IMR-90 (cell line): ENCODE measurements at regions not wholly inside any gene's neighbourhood (a gene's known extent, or its start where the extent isn't known, plus 50 kb on each side); places are given as distances from the start of the nearest gene placed in this dataset.

ENCODE experiments used
- ATAC-seq: fragments of 200-7000 bp; cut with Tn5 transposase; 2 replicates; pipeline ENCODE4 v1.9.1; 2020; ENCODE audit warnings: low read depth, mild to moderate bottlenecking, moderate library complexity
- BruUV-seq: library from RNA; stranded (reverse); fragments of 400-500 nt; replicated peaks from 2 replicates; lab custom pipeline; 2021; lab: Mats Ljungman, UMichigan
- CTCF ChIA-PET: fragments of 300-600 bp; formaldehyde crosslinking; extraction: SDS; loops from one replicate; lab custom pipeline; 2021; ENCODE audit warnings: antibody characterized with exemption; lab: Yijun Ruan, JAX
- POLR2A ChIA-PET: fragments of 300-600 bp; sonication (Branson Sonifier 250); formaldehyde crosslinking; loops from one replicate; lab custom pipeline; 2022; ENCODE audit warnings: antibody characterized with exemption; ENCODE audit not compliant: unreplicated experiment; lab: Charles Lee
- DNase-seq: peaks from one replicate; pipeline ENCODE4 v3.0.0; 2013
- H2AFZ ChIP-seq: replicated peaks from 2 replicates; pipeline ENCODE3; 2013; ENCODE audit warnings: low read length, mild to moderate bottlenecking; ENCODE audit not compliant: poor library complexity
- H2AK5ac ChIP-seq: 2 replicates; pipeline ENCODE4 v1.6.1; 2013; ENCODE audit warnings: low read depth, low read length, inconsistent platforms
- H2AK9ac ChIP-seq: replicated peaks from 2 replicates; pipeline ENCODE3; 2013; ENCODE audit warnings: mild to moderate bottlenecking, low read depth, low read length, moderate library complexity; ENCODE audit not compliant: poor library complexity
- H2BK120ac ChIP-seq: 2 replicates; pipeline ENCODE4 v1.6.1; 2013; ENCODE audit warnings: low read depth, low read length, inconsistent platforms
- H2BK15ac ChIP-seq: 3 replicates; pipeline ENCODE4 v1.6.1; 2013; ENCODE audit warnings: low read depth, low read length, inconsistent platforms
- H2BK20ac ChIP-seq: 2 replicates; pipeline ENCODE4 v1.6.1; 2013; ENCODE audit warnings: low read depth, mild to moderate bottlenecking, inconsistent platforms, low read length, moderate library complexity
- H2BK5ac ChIP-seq: 2 replicates; pipeline ENCODE4 v1.6.1; 2013; ENCODE audit warnings: mild to moderate bottlenecking, low read depth, low read length, inconsistent platforms; ENCODE audit not compliant: poor library complexity, severe bottlenecking
- H3K14ac ChIP-seq: replicated peaks from 2 replicates; pipeline ENCODE4 v1.6.1; 2013; ENCODE audit warnings: low read depth, low read length, inconsistent platforms
- H3K18ac ChIP-seq: 2 replicates; pipeline ENCODE4 v1.6.1; 2013; ENCODE audit warnings: low read depth, low read length, control low read depth
- H3K23ac ChIP-seq: 2 replicates; pipeline ENCODE4 v1.6.1; 2013; ENCODE audit warnings: low read depth, low read length, inconsistent platforms
- H3K27ac ChIP-seq: 2 replicates; pipeline ENCODE4 v1.5.1; 2013; ENCODE audit warnings: mild to moderate bottlenecking, control low read depth, low read length; ENCODE audit not compliant: insufficient read depth
- H3K27me3 ChIP-seq: 2 replicates; pipeline ENCODE4 v1.6.1; 2013; ENCODE audit warnings: low read length; ENCODE audit not compliant: control insufficient read depth, insufficient read depth
- H3K36me3 ChIP-seq: 2 replicates; pipeline ENCODE4 v1.6.1; 2013; ENCODE audit warnings: low read length, mixed read lengths; ENCODE audit not compliant: control insufficient read depth, insufficient read depth
- H3K4ac ChIP-seq: 2 replicates; pipeline ENCODE4 v1.6.1; 2013; ENCODE audit warnings: low read depth, low read length, inconsistent platforms
- H3K4me1 ChIP-seq: 2 replicates; pipeline ENCODE4 v1.6.1; 2013; ENCODE audit warnings: low read length, mixed read lengths; ENCODE audit not compliant: control insufficient read depth, insufficient read depth
- H3K4me2 ChIP-seq: 2 replicates; pipeline ENCODE4 v1.6.1; 2013; ENCODE audit warnings: low read depth, mild to moderate bottlenecking, control low read depth, low read length, moderate library complexity
- H3K4me3 ChIP-seq: 2 replicates; pipeline ENCODE4 v1.5.1; 2013; ENCODE audit warnings: low read depth, mild to moderate bottlenecking, control low read depth, low read length, moderate library complexity; ENCODE audit not compliant: insufficient read depth
- H3K56ac ChIP-seq: 2 replicates; pipeline ENCODE4 v1.6.1; 2013; ENCODE audit warnings: low read length, inconsistent platforms; ENCODE audit not compliant: insufficient read depth; ENCODE audit errors: extremely low read depth
- H3K79me1 ChIP-seq, 2 experiments: 2 replicates each; pipeline ENCODE4 v1.6.1; 2013; ENCODE audit warnings: low read length in 2 of 2, inconsistent platforms in 1 of 2, low read depth in 1 of 2
- H3K9ac ChIP-seq: 2 replicates; pipeline ENCODE4 v1.6.1; 2013; ENCODE audit warnings: low read depth, low read length, control low read depth
- H3K9me1 ChIP-seq: 2 replicates; pipeline ENCODE4 v1.6.1; 2013; ENCODE audit warnings: low read length, inconsistent platforms; ENCODE audit not compliant: insufficient read depth
- H3K9me3 ChIP-seq: 2 replicates; pipeline ENCODE4 v1.6.1; 2013; ENCODE audit warnings: low read length; ENCODE audit not compliant: control insufficient read depth, insufficient read depth
- H4K20me1 ChIP-seq: 2 replicates; pipeline ENCODE4 v1.6.1; 2013; ENCODE audit warnings: low read length, inconsistent platforms; ENCODE audit not compliant: insufficient read depth
- H4K5ac ChIP-seq: 2 replicates; pipeline ENCODE4 v1.6.1; 2013; ENCODE audit warnings: mild to moderate bottlenecking, low read depth, low read length, control low read depth
- H4K8ac ChIP-seq, 2 experiments: 2 replicates each; pipeline ENCODE4 v1.6.1; 2013; ENCODE audit warnings: low read depth in 2 of 2, low read length in 2 of 2, control low read depth in 1 of 2, inconsistent platforms in 1 of 2
- H4K91ac ChIP-seq: 2 replicates; pipeline ENCODE4 v1.6.1; 2013; ENCODE audit warnings: low read depth, low read length, inconsistent platforms; ENCODE audit not compliant: insufficient read depth
- BHLHE40 ChIP-seq: fragments of 150-350 bp; IDR thresholded peaks from 2 replicates; pipeline ENCODE4 v1.6.1; 2016; ENCODE audit warnings: mild to moderate bottlenecking, low read depth, low read length
- CHD1 ChIP-seq: IDR thresholded peaks from 2 replicates; pipeline ENCODE4 v1.6.1; 2012; ENCODE audit warnings: low read depth, low read length, improper control_type of control experiment
- MAFK ChIP-seq: IDR thresholded peaks from 2 replicates; pipeline ENCODE4 v1.6.1; 2012; ENCODE audit warnings: low read depth, low read length, improper control_type of control experiment
- RCOR1 ChIP-seq: IDR thresholded peaks from 2 replicates; pipeline ENCODE4 v1.6.1; 2012; ENCODE audit warnings: mild to moderate bottlenecking, low read length, improper control_type of control experiment; ENCODE audit not compliant: insufficient replicate concordance
- RFX5 ChIP-seq: IDR thresholded peaks from 2 replicates; pipeline ENCODE4 v1.8.0; 2012; ENCODE audit warnings: low read depth, mild to moderate bottlenecking, low read length, moderate library complexity
- WGBS, 2 experiments: methylation state at CpG; one replicate each; pipeline versions ENCODE4 v1.1.5 to v1.1.7; 2013; ENCODE audit warnings: missing lambda C conversion rate in 2 of 2; ENCODE audit not compliant: insufficient read length in 1 of 2; ENCODE audit errors: extremely low coverage in 2 of 2; 5-methylcytosine and 5-hydroxymethylcytosine counted together
- dilution Hi-C: fragments of 300-500 bp; cut with HindIII; formaldehyde crosslinking; loops from one replicate; pipeline ENCODE4 v1.14.3; 2018; ENCODE audit warnings: low sequenced_read_pairs; ENCODE audit not compliant: unreplicated experiment
- in situ Hi-C: fragments of 300-500 bp; cut with MboI; formaldehyde crosslinking; loops from 3 replicates; pipeline ENCODE4 v1.14.3; 2019; ENCODE audit warnings: low sequenced_read_pairs, inconsistent platforms, mixed read lengths
- intact Hi-C: fragments of 100-400 bp; cut with micrococcal nuclease; formaldehyde crosslinking; loops from 2 replicates; pipeline ENCODE4 v1.10.0; 2022

GRCh38 chr5:174326372-174326771, 280.9 kb downstream of the NSG2 start:
- dilution Hi-C loops (no loop called here), intact Hi-C loops (no loop called here), in situ Hi-C loops (no loop called here)
- Histone ChIP-seq H2AFZ (no peak overlapping the region), H3K56ac (no peak overlapping the region), H2BK120ac (no peak overlapping the region), H4K20me1 (no peaks in the 10 kb centered on the region), H3K79me1 (no peaks in the 10 kb centered on the region), H2AK9ac (no peak overlapping the region), H3K9me3 (no peaks in the 10 kb centered on the region), H4K91ac (no peak overlapping the region), H3K27ac (no peak overlapping the region), H2BK5ac (no peak overlapping the region), H3K4me1 (peaks cover 4% of the 10 kb centered on the region; the same call in 1 of the 2 replicates), H2AK5ac (no peak overlapping the region), H4K8ac (no peak overlapping the region), H3K4ac (no peak overlapping the region), H3K9me1 (no peaks in the 10 kb centered on the region), H2BK20ac (no peak overlapping the region), H3K18ac (no peak overlapping the region), H3K4me3 (no peak overlapping the region), H3K4me2 (no peak overlapping the region), H3K14ac (no peak overlapping the region), H2BK15ac (no peak overlapping the region), H4K5ac (no peak overlapping the region), H3K9ac (no peak overlapping the region), H3K36me3 (no peaks in the 10 kb centered on the region), H3K27me3 (peaks cover 5% of the 10 kb centered on the region), H3K23ac (no peak overlapping the region)
- ATAC-seq (no peak), DNase-seq (no peak)
- TF ChIP-seq BHLHE40 = no peak
- TF ChIP-seq RFX5 = no peak
- TF ChIP-seq CHD1 = no peak
- no peak for TF ChIP-seq MAFK
- no peak for TF ChIP-seq RCOR1
- BruUV-seq = no TSS peak
- WGBS, 2 experiments = no CpG with 5 or more reads among the region's 3 CpGs
- ChIA-PET POLR2A (no interaction called here), CTCF (interaction anchor here (0.7 to 2.0 kb wide), 3 partner anchors 15 to 925 kb away, joined by 3 to 9 read pairs (median 6); no protein-coding TSS in a partner anchor)
